NB4 (cell line): ENCODE measurements at regions not wholly inside any gene's neighbourhood (a gene's known extent, or its start where the extent isn't known, plus 50 kb on each side); places are given as distances from the start of the nearest gene placed in this dataset.

Experiments
- MAX ChIP-seq: IDR thresholded peaks from 2 replicates; pipeline ENCODE4 v1.6.1; 2011; ENCODE audit warnings: low read depth, low read length
- POLR2A ChIP-seq: IDR thresholded peaks from 2 replicates; pipeline ENCODE4 v1.6.1; 2011; ENCODE audit warnings: mild to moderate bottlenecking; ENCODE audit not compliant: insufficient read length; ENCODE audit errors: extremely low read depth

DNA sequence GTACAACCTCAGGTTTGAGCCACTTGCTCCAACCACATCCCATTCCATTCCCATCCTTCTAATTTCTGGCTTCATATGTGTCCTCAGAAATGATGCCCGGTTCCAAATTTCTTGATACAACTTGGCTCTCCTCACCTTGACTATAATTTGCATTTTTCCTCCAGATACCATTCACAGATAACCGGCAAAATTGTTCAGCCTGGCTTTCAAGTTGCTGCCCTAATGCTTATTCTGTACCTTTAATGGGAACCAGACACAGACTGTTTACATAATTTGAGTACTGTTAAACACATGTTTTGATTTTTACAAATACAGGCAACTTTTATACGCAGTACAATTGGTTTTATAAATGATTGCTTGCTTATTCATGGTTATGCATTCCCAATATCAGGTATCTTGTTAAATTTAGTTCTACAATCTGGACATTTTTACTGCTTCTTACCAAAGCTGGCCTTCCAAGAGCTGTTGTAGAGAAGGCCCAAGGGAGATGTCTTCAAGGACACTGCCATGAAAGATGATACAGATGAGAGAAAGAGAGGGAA is 649.5 kb upstream of the CAMK1G start:
- TF ChIP-seq POLR2A (no peak), MAX (no peak)
